ENCODE measurements at regions not wholly inside any gene's neighbourhood (a gene's known extent, or its start where the extent isn't known, plus 50 kb on each side); places are given as distances from the start of the nearest gene placed in this dataset.

GRCh38 chr10:63077800-63078199 is 55.3 kb upstream of the NRBF2 start:
- no peak for TF ChIP-seq CTCF (IDR thresholded peaks at IDR 0.05; ENCODE audit: insufficient read depth, low read depth, low read length)
- H3K27me3 ChIP-seq (ENCODE audit: control insufficient read depth, insufficient read depth, low read length), result no peaks in the 10 kb centered on the region
- H3K4me3 ChIP-seq (ENCODE audit: low read depth, low read length), result no peak overlapping the region
- no peak for DNase-seq (ENCODE audit: low read depth)
- ChIA-PET POLR2A (no interaction called here), CTCF (interaction anchor here (0.7 kb wide), 1 partner anchor 260 kb away, joined by 5 read pairs; no protein-coding TSS in a partner anchor)
- no peaks in the 10 kb centered on the region for H3K36me3 ChIP-seq (ENCODE audit: control insufficient read depth, insufficient read depth, low read length)

DNA sequence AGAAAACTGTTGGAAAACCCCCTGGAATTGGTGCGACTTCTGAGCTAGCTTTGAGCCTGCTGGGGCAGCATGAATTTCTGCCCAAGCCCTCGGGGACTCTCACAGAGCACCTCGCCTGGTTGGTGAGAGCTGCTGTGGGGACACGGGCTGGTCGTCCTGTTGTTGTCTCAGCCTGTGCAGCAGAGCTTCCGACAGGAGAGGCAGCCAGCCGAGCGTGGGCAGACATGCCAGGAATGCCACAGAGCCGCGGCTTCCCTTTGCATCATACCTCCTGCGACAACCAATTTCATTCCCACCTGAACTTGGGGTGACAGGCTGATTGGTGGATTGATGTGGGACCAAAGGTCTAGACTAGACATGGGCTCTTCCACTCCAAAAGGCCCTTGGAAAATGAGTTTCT is 60.2 kb upstream of the NRBF2 start:
- CTCF ChIA-PET, result interaction anchor here (0.6 to 1.0 kb wide), 2 partner anchors 12 to 40 kb away, joined by 3 to 4 read pairs; no protein-coding TSS in a partner anchor
- Histone ChIP-seq H3K4me3 (ENCODE audit: low read depth, low read length) (no peak overlapping the region), H3K36me3 (ENCODE audit: control insufficient read depth, insufficient read depth, low read length) (no peaks in the 10 kb centered on the region), H3K27me3 (ENCODE audit: control insufficient read depth, insufficient read depth, low read length) (peaks cover 3% of the 10 kb centered on the region; the same call in 1 of the 2 replicates)
- POLR2A ChIA-PET, result no interaction called here
- no peak for DNase-seq (ENCODE audit: low read depth)
- no peak for TF ChIP-seq CTCF (IDR thresholded peaks at IDR 0.05; ENCODE audit: insufficient read depth, low read depth, low read length)

DNA sequence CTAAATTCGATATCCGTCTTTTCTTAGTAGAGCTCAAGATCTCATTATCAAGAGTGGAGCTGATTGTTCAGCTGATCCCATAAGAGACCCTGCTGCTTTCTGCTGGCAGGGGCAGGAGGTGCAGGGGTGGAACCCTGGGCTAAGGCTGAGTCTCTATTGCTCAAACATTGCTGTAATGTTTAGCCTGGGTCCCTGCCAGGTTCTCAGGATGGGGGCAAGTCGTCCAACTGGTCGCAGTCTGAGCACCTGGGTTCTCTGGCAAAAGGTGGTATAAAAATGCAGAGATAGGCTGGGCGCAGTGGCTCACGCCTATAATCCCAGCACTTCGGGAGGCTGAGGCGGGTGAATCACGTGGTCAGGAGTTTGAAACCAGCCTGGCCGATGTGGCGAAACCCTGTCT is 62.0 kb upstream of the NRBF2 start:
- peaks cover 3% of the 10 kb centered on the region; the same call in 1 of the 2 replicates for H3K27me3 ChIP-seq (ENCODE audit: control insufficient read depth, insufficient read depth, low read length)
- no peak for DNase-seq (ENCODE audit: low read depth)
- no peak overlapping the region for H3K4me3 ChIP-seq (ENCODE audit: low read depth, low read length)
- ChIA-PET CTCF (interaction anchor here (0.6 kb wide), 1 partner anchor 14 kb away, joined by 3 read pairs; no protein-coding TSS in a partner anchor), POLR2A (no interaction called here)
- TF ChIP-seq CTCF (IDR thresholded peaks at IDR 0.05; ENCODE audit: insufficient read depth, low read depth, low read length), result no peak
- no peaks in the 10 kb centered on the region for H3K36me3 ChIP-seq (ENCODE audit: control insufficient read depth, insufficient read depth, low read length)

GRCh38 chr10:63069318-63069717 is 63.8 kb upstream of the NRBF2 start:
- TF ChIP-seq CTCF (IDR thresholded peaks at IDR 0.05; ENCODE audit: insufficient read depth, low read depth, low read length), result no peak
- POLR2A ChIA-PET, result no interaction called here
- no peak overlapping the region for H3K4me3 ChIP-seq (ENCODE audit: low read depth, low read length)
- CTCF ChIA-PET, result no interaction called here
- DNase-seq (ENCODE audit: low read depth), result no peak
- H3K36me3 ChIP-seq (ENCODE audit: control insufficient read depth, insufficient read depth, low read length), result no peaks in the 10 kb centered on the region
- H3K27me3 ChIP-seq (ENCODE audit: control insufficient read depth, insufficient read depth, low read length), result peaks cover 6% of the 10 kb centered on the region; the same call in 1 of the 2 replicates

- Histone ChIP-seq H3K27me3 (ENCODE audit: control insufficient read depth, insufficient read depth, low read length) (peaks cover 8% of the 10 kb centered on the region; the same call in 1 of the 2 replicates), H3K4me3 (ENCODE audit: low read depth, low read length) (no peak overlapping the region), H3K36me3 (ENCODE audit: control insufficient read depth, insufficient read depth, low read length) (no peaks in the 10 kb centered on the region)
- ChIA-PET CTCF (no interaction called here), POLR2A (no interaction called here)
- no peak for DNase-seq (ENCODE audit: low read depth)
- no peak for TF ChIP-seq CTCF (IDR thresholded peaks at IDR 0.05; ENCODE audit: insufficient read depth, low read depth, low read length)
Measured at GRCh38 chr10:63068246-63068645, 64.9 kb upstream of the NRBF2 start.

Data from BJ (cell line).